Lower leg skin (tissue), 4 donors: ENCODE measurements at regions not wholly inside any gene's neighbourhood (a gene's known extent, or its start where the extent isn't known, plus 50 kb on each side); places are given as distances from the start of the nearest gene placed in this dataset.

Source experiments
- DNase-seq, 2 donors: peaks; one replicate each; pipeline ENCODE4 v3.0.0-alpha.2; 2019; ENCODE audit warnings: low spot score in 2 of 2
- H3K4me3 ChIP-seq: fragments of 200-600 bp; sonication (generic); 2 replicates; pipeline ENCODE4 v1.5.1; 2017; ENCODE audit warnings: mild to moderate bottlenecking, low read depth; ENCODE audit not compliant: poor library complexity, severe bottlenecking
- CTCF ChIP-seq, 3 donors: fragments of 450-650 bp; IDR thresholded peaks; one replicate each; pipeline ENCODE4 v1.5.1; 2016; ENCODE audit warnings: antibody characterized with exemption in 3 of 3, mild to moderate bottlenecking in 3 of 3, moderate library complexity in 2 of 3
- POLR2A ChIP-seq, 2 donors: fragments of 450-650 bp; IDR thresholded peaks; one replicate each; pipeline ENCODE4 v1.6.1; 2016 to 2017; ENCODE audit warnings: antibody characterized with exemption in 2 of 2, mild to moderate bottlenecking in 1 of 2, moderate library complexity in 1 of 2
- WGBS, 2 donors: methylation state at CpG; one replicate each; pipeline ENCODE4 v1.1.5; 2018; 5-methylcytosine and 5-hydroxymethylcytosine counted together
- intact Hi-C: fragments of 100-400 bp; cut with DNase I; formaldehyde crosslinking; loops from one replicate; pipeline ENCODE4 v1.15.0; 2023; ENCODE audit warnings: low total_unique reads

GRCh38 chr16:8305201-8305600 lies 285.1 kb downstream of the TMEM114 start:
- TF ChIP-seq CTCF (IDR thresholded peaks at IDR 0.05) (no peak), POLR2A (IDR thresholded peaks at IDR 0.05) (no peak)
- intact Hi-C loops = no loop called here
- no peak for DNase-seq
- 41 to 55% methylated on average over 3 of the region's 3 CpGs for WGBS, 2 donors
- H3K4me3 ChIP-seq = no peak overlapping the region

GRCh38 chr16:8299635-8300034 lies 290.7 kb downstream of the TMEM114 start:
- no peak overlapping the region for H3K4me3 ChIP-seq
- intact Hi-C loops = no loop called here
- TF ChIP-seq POLR2A (IDR thresholded peaks at IDR 0.05) (no peak), CTCF (IDR thresholded peaks at IDR 0.05) (no peak)
- 76 to 77% methylated on average over 5 of the region's 5 CpGs for WGBS, 2 donors
- no peak for DNase-seq

GRCh38 chr16:8295513-8296237 lies 294.6 kb downstream of the TMEM114 start:
- WGBS, 2 donors = 62 to 73% methylated on average over 11 of the region's 11 CpGs
- H3K4me3 ChIP-seq = no peak overlapping the region
- DNase-seq = no peak
- no peak for TF ChIP-seq CTCF (IDR thresholded peaks at IDR 0.05)
- no peak for TF ChIP-seq POLR2A (IDR thresholded peaks at IDR 0.05)
- intact Hi-C loops = no loop called here

GRCh38 chr16:8293413-8293812 lies 296.9 kb downstream of the TMEM114 start:
- no peak for TF ChIP-seq POLR2A (IDR thresholded peaks at IDR 0.05)
- TF ChIP-seq CTCF (IDR thresholded peaks at IDR 0.05) = no peak
- WGBS, 2 donors = 49 to 52% methylated on average over 5 of the region's 5 CpGs
- H3K4me3 ChIP-seq = no peak overlapping the region
- no peak for DNase-seq
- intact Hi-C loops = no loop called here

- no peak overlapping the region for H3K4me3 ChIP-seq
- TF ChIP-seq CTCF (IDR thresholded peaks at IDR 0.05) (no peak), POLR2A (IDR thresholded peaks at IDR 0.05) (no peak)
- DNase-seq = no peak
- WGBS, 2 donors = 82 to 84% methylated on average over 6 of the region's 6 CpGs
- intact Hi-C loops = no loop called here
Observed at GRCh38 chr16:8292271-8292670, 298.0 kb downstream of the TMEM114 start.

GRCh38 chr16:8286348-8286747 lies 304.0 kb downstream of the TMEM114 start:
- WGBS, 2 donors = 74 to 78% methylated on average over 2 of the region's 2 CpGs
- H3K4me3 ChIP-seq = no peak overlapping the region
- TF ChIP-seq POLR2A (IDR thresholded peaks at IDR 0.05) (no peak), CTCF (IDR thresholded peaks at IDR 0.05) (no peak)
- DNase-seq = no peak
- intact Hi-C loops = no loop called here
